Left lung (tissue), 4 donors: ENCODE measurements at regions not wholly inside any gene's neighbourhood (a gene's known extent, or its start where the extent isn't known, plus 50 kb on each side); places are given as distances from the start of the nearest gene placed in this dataset.

Experiments
- ATAC-seq: fragments of 200-7000 bp; cut with Tn5 transposase; one replicate; pipeline ENCODE4 v1.9.1; 2020; ENCODE audit warnings: moderate library complexity
- DNase-seq, 4 donors: peaks; one replicate each; pipeline ENCODE4 v3.0.0-alpha.2; 2013 to 2020
- H3K27ac ChIP-seq, 2 donors: fragments of 200-600 bp; sonication (generic) in 1 of 2; one replicate each; pipeline versions ENCODE4 v1.5.0 to v1.8.0; 2020 to 2021
- H3K27me3 ChIP-seq, 2 donors: fragments of 200-600 bp; sonication (generic) in 1 of 2; one replicate each; pipeline versions ENCODE4 v1.5.0 to v1.8.0; 2020 to 2021
- H3K36me3 ChIP-seq, 2 donors: fragments of 200-600 bp; sonication (generic) in 1 of 2; one replicate each; pipeline versions ENCODE4 v1.5.0 to v1.8.0; 2020 to 2021
- H3K4me1 ChIP-seq, 2 donors: fragments of 200-600 bp; one replicate each; pipeline ENCODE4 v1.8.0; 2021
- H3K4me3 ChIP-seq, 2 donors: fragments of 200-600 bp; sonication (generic) in 1 of 2; one replicate each; pipeline versions ENCODE4 v1.5.0 to v1.8.0; 2020 to 2021; ENCODE audit warnings: mild to moderate bottlenecking in 1 of 2
- H3K9me3 ChIP-seq, 2 donors: fragments of 200-600 bp; sonication (generic) in 1 of 2; one replicate each; pipeline versions ENCODE4 v1.5.0 to v1.8.0; 2020 to 2021
- intact Hi-C, 2 donors: fragments of 100-400 bp; cut with DNase I; formaldehyde crosslinking; loops; one replicate each; pipeline versions ENCODE4 v1.11.2 to v1.14.2; 2022
- TF ChIP-seq, protein P1 (sequence below), 2 donors: fragments of 200-600 bp; sonication (generic) in 1 of 2; IDR thresholded peaks; one replicate each; pipeline versions ENCODE4 v1.5.0 to v1.8.0; 2021; ENCODE audit warnings: antibody characterized with exemption in 2 of 2
- donor health status: DM: no; HTN: yes; CAD: no.
- donor health status: DM: no; HTN: no; CAD: no.

DNA sequence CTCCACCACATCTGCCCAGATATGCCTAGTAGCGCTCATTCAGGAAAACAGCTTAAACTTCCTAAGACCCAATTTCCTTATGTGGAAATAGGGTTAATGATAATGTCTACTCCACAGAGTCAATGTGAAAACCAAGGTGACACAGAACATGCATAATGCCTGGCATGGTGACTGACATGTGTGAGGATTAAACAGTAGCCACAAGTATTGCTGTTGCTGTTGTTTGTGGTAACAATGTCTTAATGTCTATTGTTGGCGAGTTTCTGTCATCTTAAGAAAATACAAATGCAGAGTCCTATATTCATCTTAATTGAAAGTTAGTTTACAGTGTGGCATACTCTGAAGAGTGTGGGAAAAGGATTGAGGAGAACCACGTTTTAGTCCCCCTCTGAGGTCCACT is 75.6 kb upstream of the NGF start:
- intact Hi-C loops: no loop called here
- Histone ChIP-seq H3K4me1 (no peaks in the 10 kb centered on the region), H3K27me3 (no peaks in the 10 kb centered on the region), H3K4me3 (no peak overlapping the region), H3K27ac (no peak overlapping the region), H3K9me3 (no peaks in the 10 kb centered on the region), H3K36me3 (no peaks in the 10 kb centered on the region)
- DNase-seq (no peak), ATAC-seq (no peak)
- TF ChIP-seq, protein P1, sequence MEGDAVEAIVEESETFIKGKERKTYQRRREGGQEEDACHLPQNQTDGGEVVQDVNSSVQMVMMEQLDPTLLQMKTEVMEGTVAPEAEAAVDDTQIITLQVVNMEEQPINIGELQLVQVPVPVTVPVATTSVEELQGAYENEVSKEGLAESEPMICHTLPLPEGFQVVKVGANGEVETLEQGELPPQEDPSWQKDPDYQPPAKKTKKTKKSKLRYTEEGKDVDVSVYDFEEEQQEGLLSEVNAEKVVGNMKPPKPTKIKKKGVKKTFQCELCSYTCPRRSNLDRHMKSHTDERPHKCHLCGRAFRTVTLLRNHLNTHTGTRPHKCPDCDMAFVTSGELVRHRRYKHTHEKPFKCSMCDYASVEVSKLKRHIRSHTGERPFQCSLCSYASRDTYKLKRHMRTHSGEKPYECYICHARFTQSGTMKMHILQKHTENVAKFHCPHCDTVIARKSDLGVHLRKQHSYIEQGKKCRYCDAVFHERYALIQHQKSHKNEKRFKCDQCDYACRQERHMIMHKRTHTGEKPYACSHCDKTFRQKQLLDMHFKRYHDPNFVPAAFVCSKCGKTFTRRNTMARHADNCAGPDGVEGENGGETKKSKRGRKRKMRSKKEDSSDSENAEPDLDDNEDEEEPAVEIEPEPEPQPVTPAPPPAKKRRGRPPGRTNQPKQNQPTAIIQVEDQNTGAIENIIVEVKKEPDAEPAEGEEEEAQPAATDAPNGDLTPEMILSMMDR (IDR thresholded peaks at IDR 0.05): no peak

DNA sequence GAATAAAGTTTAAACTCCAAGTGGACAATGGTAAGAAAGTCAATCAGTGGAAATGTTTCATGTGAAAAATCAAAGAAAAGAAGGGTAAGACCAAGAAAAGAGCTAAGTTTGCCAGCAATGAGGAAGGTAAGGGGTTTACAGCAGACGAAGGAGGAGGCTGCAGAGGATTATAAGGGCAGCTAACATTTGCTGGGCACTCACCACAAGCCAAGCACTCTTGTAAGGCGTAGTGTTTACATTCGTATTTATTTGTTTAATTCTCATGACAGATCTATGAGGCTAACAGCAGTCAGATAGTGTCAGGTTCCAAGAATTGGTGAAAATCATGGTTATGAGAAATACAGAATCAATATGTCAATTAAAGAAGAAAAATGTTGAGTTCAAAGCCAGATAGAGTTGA is 75.2 kb upstream of the NGF start:
- Histone ChIP-seq H3K4me3 (no peak overlapping the region), H3K27me3 (no peaks in the 10 kb centered on the region), H3K36me3 (no peaks in the 10 kb centered on the region), H3K9me3 (no peaks in the 10 kb centered on the region), H3K4me1 (no peaks in the 10 kb centered on the region), H3K27ac (no peak overlapping the region)
- intact Hi-C loops: no loop called here
- ATAC-seq: peak; percentile 59
- DNase-seq: no peak
- TF ChIP-seq, protein P1 (IDR thresholded peaks at IDR 0.05): no peak

DNA sequence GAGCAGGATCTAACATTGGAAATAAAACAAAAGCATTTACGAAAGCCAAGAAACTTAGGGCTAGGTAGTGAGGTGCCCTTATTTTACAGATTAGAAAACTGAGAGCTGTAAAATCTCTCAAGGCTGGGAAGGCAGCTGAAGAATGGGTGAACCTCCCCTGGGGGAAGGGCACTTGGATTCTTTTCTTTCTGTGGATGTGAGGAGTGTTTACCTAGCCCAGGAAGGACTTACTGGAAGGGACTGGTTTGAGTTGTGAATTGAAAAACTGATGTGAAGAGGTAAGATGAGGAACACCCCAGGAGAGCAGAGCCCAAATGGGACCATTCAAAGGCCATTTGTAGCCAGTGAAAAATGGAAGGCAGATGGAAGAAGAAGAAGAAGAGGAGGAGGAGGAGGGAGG is 74.7 kb upstream of the NGF start:
- TF ChIP-seq, protein P1 (IDR thresholded peaks at IDR 0.05): no peak
- Histone ChIP-seq H3K4me1 (no peaks in the 10 kb centered on the region), H3K27me3 (no peaks in the 10 kb centered on the region), H3K9me3 (no peaks in the 10 kb centered on the region), H3K4me3 (no peak overlapping the region), H3K36me3 (no peaks in the 10 kb centered on the region), H3K27ac (no peak overlapping the region)
- DNase-seq (no peak), ATAC-seq (peak; percentile 59)
- intact Hi-C loops: no loop called here

DNA sequence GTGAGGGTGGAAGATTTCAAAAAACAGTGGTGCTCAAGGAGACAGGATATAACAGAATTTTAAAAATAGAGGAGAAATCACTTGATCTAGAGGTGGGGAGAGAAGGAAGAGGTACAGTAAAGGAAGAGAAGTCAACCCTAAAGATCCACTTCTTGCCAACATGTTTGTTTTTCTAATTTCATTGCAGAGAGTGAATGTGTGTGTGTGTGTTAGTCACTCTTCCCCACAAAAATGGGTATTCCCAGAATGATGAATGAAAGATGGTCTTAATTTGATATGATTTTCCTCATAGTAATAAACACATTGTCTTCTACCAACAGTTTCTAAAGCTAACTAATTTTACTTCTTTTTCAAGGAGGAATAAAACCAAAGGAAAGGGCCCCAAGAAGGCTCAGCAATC is 74.2 kb upstream of the NGF start:
- DNase-seq (no peak), ATAC-seq (no peak)
- H3K27ac ChIP-seq: no peak overlapping the region
- no peaks in the 10 kb centered on the region for H3K9me3 ChIP-seq
- TF ChIP-seq, protein P1 (IDR thresholded peaks at IDR 0.05): no peak
- no peak overlapping the region for H3K4me3 ChIP-seq
- intact Hi-C loops: no loop called here
- H3K36me3 ChIP-seq: no peaks in the 10 kb centered on the region
- no peaks in the 10 kb centered on the region for H3K4me1 ChIP-seq
- no peaks in the 10 kb centered on the region for H3K27me3 ChIP-seq

DNA sequence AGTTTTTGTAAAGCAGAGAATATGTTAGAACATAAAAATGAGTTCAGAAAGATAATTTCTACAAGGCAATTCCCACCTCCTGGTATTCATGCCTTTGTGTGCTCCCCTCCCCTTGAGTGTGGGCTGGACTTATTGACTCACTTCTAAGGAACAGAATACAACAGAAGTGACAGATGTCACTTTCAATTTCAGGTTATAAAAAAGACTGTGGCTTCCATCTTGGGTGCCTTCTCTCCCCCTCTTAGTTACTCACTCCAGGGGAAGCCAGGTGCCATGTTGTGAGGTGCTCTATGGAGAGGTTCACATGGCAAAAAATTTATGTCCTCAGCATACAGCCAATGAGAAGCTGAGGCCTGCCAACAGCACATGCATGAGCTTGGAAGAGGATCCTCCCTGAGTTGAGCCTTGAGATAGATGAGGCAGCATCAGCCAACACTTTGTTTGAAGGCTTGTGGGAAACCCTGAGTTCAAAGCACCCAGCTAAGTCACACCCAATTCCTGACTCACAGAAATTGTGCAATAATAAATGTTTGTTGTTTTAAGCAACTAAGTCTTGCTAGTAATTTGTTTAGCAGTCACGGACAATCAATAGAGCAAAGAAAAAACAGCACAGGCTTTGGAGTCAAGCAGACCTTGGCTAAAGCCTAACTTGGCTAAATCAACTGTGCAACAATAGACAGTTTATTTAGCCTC is 73.5 kb upstream of the NGF start:
- Histone ChIP-seq H3K27me3 (no peaks in the 10 kb centered on the region), H3K27ac (no peak overlapping the region), H3K4me1 (no peaks in the 10 kb centered on the region), H3K4me3 (no peak overlapping the region), H3K9me3 (no peaks in the 10 kb centered on the region), H3K36me3 (no peaks in the 10 kb centered on the region)
- intact Hi-C loops: no loop called here
- DNase-seq (no peak), ATAC-seq (peak; percentile 68)
- TF ChIP-seq, protein P1 (IDR thresholded peaks at IDR 0.05): no peak
